ENCODE measurements at regions not wholly inside any gene's neighbourhood (a gene's known extent, or its start where the extent isn't known, plus 50 kb on each side); places are given as distances from the start of the nearest gene placed in this dataset.

DNA sequence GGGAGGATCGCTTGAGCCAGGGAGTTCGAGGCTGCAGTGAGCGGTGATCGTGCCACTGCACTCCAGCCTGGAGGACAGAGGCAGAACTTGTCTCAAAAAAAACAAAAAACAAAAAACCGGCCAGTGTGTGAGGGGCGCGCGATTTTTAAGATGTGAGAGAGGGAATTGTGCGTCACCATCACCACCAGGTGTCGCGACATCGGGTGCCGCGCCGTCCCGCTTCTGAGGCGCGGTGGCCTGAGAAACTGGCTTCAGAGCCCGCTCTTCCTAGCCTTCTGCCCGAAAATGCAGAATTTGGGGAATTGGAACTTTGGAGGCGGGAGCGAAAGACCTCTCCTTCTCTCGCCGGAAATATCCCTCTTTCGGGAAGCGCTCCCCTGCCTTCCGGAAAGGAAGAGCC, 524.8 kb downstream of the KCNJ18 start:
- 80% methylated on average over 27 of the region's 27 CpGs for WGBS (ENCODE audit: missing lambda C conversion rate)
- no peak for FAIRE-seq
- ChIA-PET POLR2A (no interaction called here), CTCF (no interaction called here)
- H3K4me3 ChIP-seq = no peak overlapping the region
- H3K9me3 ChIP-seq = no peaks in the 10 kb centered on the region; the same call in 2 of the 3 replicates
- no peak overlapping the region for H3K27ac ChIP-seq
- no peak for DNase-seq (ENCODE audit: low read depth in 1 of 2, low spot score in 1 of 2)
- TF ChIP-seq CHD4 (IDR thresholded peaks at IDR 0.05; ENCODE audit: borderline replicate concordance) (no peak), GATA3 (IDR thresholded peaks at IDR 0.05; ENCODE audit: borderline replicate concordance) (no peak), CHD2 (IDR thresholded peaks at IDR 0.05; ENCODE audit: low read length, partially characterized antibody) (no peak), HEYL (CRISPR knock-in tag; IDR thresholded peaks at IDR 0.05) (no peak), ZSCAN20 (CRISPR knock-in tag; IDR thresholded peaks at IDR 0.05) (no peak), ELK1 (IDR thresholded peaks at IDR 0.05; ENCODE audit: low read depth, low read length) (no peak), EP300 (IDR thresholded peaks at IDR 0.05) (no peak), ZNF302 (CRISPR knock-in tag; IDR thresholded peaks at IDR 0.05) (no peak), RNF2 (IDR thresholded peaks at IDR 0.05; ENCODE audit: borderline replicate concordance, low read depth) (no peak), BHLHE40 (IDR thresholded peaks at IDR 0.05; ENCODE audit: low read depth, low read length) (no peak), CEBPB (IDR thresholded peaks at IDR 0.05) (no peak), PHF8 (IDR thresholded peaks at IDR 0.05; ENCODE audit: borderline replicate concordance, low read depth) (no peak), ZC3H11A (IDR thresholded peaks at IDR 0.05) (no peak), FOXS1 (CRISPR knock-in tag; IDR thresholded peaks at IDR 0.05) (no peak)
- TF ChIP-seq, protein P1, sequence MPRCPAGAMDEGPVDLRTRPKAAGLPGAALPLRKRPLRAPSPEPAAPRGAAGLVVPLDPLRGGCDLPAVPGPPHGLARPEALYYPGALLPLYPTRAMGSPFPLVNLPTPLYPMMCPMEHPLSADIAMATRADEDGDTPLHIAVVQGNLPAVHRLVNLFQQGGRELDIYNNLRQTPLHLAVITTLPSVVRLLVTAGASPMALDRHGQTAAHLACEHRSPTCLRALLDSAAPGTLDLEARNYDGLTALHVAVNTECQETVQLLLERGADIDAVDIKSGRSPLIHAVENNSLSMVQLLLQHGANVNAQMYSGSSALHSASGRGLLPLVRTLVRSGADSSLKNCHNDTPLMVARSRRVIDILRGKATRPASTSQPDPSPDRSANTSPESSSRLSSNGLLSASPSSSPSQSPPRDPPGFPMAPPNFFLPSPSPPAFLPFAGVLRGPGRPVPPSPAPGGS (IDR thresholded peaks at IDR 0.05) = no peak
- TF ChIP-seq, protein P2, sequence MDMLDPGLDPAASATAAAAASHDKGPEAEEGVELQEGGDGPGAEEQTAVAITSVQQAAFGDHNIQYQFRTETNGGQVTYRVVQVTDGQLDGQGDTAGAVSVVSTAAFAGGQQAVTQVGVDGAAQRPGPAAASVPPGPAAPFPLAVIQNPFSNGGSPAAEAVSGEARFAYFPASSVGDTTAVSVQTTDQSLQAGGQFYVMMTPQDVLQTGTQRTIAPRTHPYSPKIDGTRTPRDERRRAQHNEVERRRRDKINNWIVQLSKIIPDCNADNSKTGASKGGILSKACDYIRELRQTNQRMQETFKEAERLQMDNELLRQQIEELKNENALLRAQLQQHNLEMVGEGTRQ (IDR thresholded peaks at IDR 0.05) = no peak
- no peak for ATAC-seq
- H3K4me1 ChIP-seq = no peaks in the 10 kb centered on the region
- H3K4me2 ChIP-seq = no peak overlapping the region

GRCh38 chr17:22221344-22221743, 529.0 kb downstream of the KCNJ18 start:
- no peak for DNase-seq (ENCODE audit: low read depth in 1 of 2, low spot score in 1 of 2)
- no peak for FAIRE-seq
- WGBS (ENCODE audit: missing lambda C conversion rate) = 11% methylated on average over 8 of the region's 8 CpGs
- TF ChIP-seq MYC (IDR thresholded peaks at IDR 0.05; ENCODE audit: borderline replicate concordance, low read length) (no peak), ZFP36 (IDR thresholded peaks at IDR 0.05; ENCODE audit: borderline replicate concordance, partially characterized antibody) (no peak), HMGXB4 (CRISPR knock-in tag; IDR thresholded peaks at IDR 0.05; ENCODE audit: borderline replicate concordance) (no peak), ZSCAN20 (CRISPR knock-in tag; IDR thresholded peaks at IDR 0.05) (no peak), POLR2AphosphoS2 (conservative IDR thresholded peaks at IDR 0.05; ENCODE audit: low read length) (no peak), SREBF2 (IDR thresholded peaks at IDR 0.05) (no peak), BHLHE40 (IDR thresholded peaks at IDR 0.05; ENCODE audit: low read depth, low read length) (no peak), CHD4 (IDR thresholded peaks at IDR 0.05; ENCODE audit: borderline replicate concordance) (no peak), E2F6 (IDR thresholded peaks at IDR 0.05; ENCODE audit: borderline replicate concordance, low read depth) (no peak), MAZ (IDR thresholded peaks at IDR 0.05; ENCODE audit: borderline replicate concordance, low read depth, low read length) (no peak), RARB (CRISPR knock-in tag; IDR thresholded peaks at IDR 0.05) (no peak), ESRRA (IDR thresholded peaks at IDR 0.05; ENCODE audit: borderline replicate concordance, low read length) (no peak), FOSB (CRISPR knock-in tag; IDR thresholded peaks at IDR 0.05) (no peak), GATA3 (IDR thresholded peaks at IDR 0.05; ENCODE audit: borderline replicate concordance) (no peak)
- TF ChIP-seq, protein P3, sequence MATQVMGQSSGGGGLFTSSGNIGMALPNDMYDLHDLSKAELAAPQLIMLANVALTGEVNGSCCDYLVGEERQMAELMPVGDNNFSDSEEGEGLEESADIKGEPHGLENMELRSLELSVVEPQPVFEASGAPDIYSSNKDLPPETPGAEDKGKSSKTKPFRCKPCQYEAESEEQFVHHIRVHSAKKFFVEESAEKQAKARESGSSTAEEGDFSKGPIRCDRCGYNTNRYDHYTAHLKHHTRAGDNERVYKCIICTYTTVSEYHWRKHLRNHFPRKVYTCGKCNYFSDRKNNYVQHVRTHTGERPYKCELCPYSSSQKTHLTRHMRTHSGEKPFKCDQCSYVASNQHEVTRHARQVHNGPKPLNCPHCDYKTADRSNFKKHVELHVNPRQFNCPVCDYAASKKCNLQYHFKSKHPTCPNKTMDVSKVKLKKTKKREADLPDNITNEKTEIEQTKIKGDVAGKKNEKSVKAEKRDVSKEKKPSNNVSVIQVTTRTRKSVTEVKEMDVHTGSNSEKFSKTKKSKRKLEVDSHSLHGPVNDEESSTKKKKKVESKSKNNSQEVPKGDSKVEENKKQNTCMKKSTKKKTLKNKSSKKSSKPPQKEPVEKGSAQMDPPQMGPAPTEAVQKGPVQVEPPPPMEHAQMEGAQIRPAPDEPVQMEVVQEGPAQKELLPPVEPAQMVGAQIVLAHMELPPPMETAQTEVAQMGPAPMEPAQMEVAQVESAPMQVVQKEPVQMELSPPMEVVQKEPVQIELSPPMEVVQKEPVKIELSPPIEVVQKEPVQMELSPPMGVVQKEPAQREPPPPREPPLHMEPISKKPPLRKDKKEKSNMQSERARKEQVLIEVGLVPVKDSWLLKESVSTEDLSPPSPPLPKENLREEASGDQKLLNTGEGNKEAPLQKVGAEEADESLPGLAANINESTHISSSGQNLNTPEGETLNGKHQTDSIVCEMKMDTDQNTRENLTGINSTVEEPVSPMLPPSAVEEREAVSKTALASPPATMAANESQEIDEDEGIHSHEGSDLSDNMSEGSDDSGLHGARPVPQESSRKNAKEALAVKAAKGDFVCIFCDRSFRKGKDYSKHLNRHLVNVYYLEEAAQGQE (IDR thresholded peaks at IDR 0.05) = no peak
- TF ChIP-seq, protein P4, sequence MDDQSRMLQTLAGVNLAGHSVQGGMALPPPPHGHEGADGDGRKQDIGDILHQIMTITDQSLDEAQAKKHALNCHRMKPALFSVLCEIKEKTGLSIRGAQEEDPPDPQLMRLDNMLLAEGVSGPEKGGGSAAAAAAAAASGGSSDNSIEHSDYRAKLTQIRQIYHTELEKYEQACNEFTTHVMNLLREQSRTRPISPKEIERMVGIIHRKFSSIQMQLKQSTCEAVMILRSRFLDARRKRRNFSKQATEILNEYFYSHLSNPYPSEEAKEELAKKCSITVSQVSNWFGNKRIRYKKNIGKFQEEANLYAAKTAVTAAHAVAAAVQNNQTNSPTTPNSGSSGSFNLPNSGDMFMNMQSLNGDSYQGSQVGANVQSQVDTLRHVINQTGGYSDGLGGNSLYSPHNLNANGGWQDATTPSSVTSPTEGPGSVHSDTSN (IDR thresholded peaks at IDR 0.05) = no peak

More at GRCh38 chr17:22221344-22221743, 529.0 kb downstream of the KCNJ18 start:
- Histone ChIP-seq H3K27ac (no peak overlapping the region), H3K4me3 (no peak overlapping the region), H3K4me2 (no peak overlapping the region), H3K9me3 (no peaks in the 10 kb centered on the region), H3K4me1 (no peaks in the 10 kb centered on the region)
- ChIA-PET CTCF (no interaction called here), POLR2A (no interaction called here)
- ATAC-seq = no peak; a peak in 1 of 6 replicates
